ENCODE measurements at regions not wholly inside any gene's neighbourhood (a gene's known extent, or its start where the extent isn't known, plus 50 kb on each side); places are given as distances from the start of the nearest gene placed in this dataset.

DNA sequence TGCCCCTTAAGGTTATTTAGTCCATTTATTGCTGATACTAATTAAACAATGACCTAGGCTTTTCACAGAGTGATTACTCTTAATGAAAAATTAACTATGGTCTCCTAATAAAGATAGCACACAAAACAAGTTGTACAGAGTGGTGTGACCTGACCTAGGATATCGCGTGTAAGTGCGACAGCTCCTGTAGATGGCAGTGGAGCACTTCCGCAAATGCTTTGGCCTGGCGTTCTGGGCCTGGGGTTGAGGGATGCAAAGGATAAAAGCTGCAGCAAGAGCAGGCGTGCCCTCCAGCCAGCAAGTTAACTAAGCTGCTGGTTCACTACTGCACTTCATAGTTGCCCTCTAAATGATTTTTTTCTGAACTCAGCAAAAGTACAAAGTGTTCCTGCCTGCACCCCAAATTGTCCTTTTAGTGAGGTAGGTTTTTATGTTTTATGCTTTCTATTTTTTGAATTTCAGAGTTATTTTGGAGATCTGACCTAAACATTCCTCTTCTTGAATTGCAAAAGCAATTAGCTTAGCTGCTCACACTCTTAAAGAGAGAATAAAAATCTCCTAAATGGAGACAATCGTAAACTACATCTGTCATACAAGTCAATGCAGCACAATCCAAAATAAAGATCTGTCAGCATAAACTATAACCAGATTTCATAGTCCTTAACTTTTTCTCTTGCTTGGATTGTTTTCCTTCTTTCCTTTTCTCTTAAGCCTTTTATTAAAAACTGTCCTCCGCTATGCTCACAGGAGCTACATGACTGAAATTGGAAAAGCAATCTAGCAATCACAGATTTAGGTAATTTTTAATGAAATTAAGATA, 379.6 kb downstream of the LRIG3 start:
- DNase-seq (ENCODE audit: unreplicated experiment) = peak; percentile 78
- intact Hi-C loops (cut with micrococcal nuclease) = loop anchor here (1.0 to 5.0 kb wide), 7 partner anchors 194 to 627 kb away; no protein-coding TSS in a partner anchor
- peak; percentile 91 for TF ChIP-seq CTCF (IDR thresholded peaks at IDR 0.05; ENCODE audit: unreplicated experiment)
- H3K4me1 Mint-ChIP-seq (ENCODE audit: insufficient read depth, unreplicated experiment) = peaks cover 20% of the 10 kb centered on the region
- BruUV-seq (replicated peaks) = no TSS peak
- no peak overlapping the region for H3K27ac Mint-ChIP-seq (ENCODE audit: low read depth, unreplicated experiment)
- H3K36me3 Mint-ChIP-seq (ENCODE audit: insufficient read depth, unreplicated experiment) = no peaks in the 10 kb centered on the region
- H3K4me3 Mint-ChIP-seq (ENCODE audit: unreplicated experiment) = no peak overlapping the region
- no peaks in the 10 kb centered on the region for H3K27me3 Mint-ChIP-seq (ENCODE audit: insufficient read depth, unreplicated experiment)
- POLR2A ChIA-PET = interaction anchor here (0.5 to 2.1 kb wide), 15 partner anchors 8 to 610 kb away, joined by 3 to 12 read pairs (median 3); partner anchors contain the start of gene LRIG3
- H3K9me3 Mint-ChIP-seq (ENCODE audit: unreplicated experiment) = no peaks in the 10 kb centered on the region
- CTCF ChIA-PET = interaction anchor here (0.6 to 4.3 kb wide), 60 partner anchors 9 to 832 kb away, joined by 3 to 73 read pairs (median 4); partner anchors contain the start of gene LRIG3

DNA sequence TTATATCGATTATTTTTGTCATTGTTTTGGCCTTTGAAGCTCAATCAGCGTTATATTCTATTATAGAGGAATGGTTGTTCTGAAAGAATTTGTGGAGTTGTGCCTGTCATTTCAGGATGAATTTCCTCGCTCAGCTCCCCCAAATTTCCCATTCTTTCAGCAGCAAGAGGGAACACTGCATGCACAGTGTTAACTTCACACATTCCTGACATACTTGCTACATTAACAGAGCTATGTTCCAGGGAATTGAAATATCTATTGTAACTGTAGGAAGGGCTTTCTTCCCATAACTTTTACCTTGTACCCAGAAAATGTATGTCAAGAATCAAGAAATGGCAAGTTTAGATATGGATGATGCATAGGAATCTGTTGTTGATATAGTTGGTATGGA, 379.0 kb downstream of the LRIG3 start:
- CTCF ChIA-PET = interaction anchor here (0.7 to 4.3 kb wide), 42 partner anchors 11 to 831 kb away, joined by 3 to 73 read pairs (median 4); partner anchors contain the start of gene LRIG3
- no TSS peak for BruUV-seq (replicated peaks)
- H3K27me3 Mint-ChIP-seq (ENCODE audit: insufficient read depth, unreplicated experiment) = no peaks in the 10 kb centered on the region
- no peak overlapping the region for H3K27ac Mint-ChIP-seq (ENCODE audit: low read depth, unreplicated experiment)
- DNase-seq (ENCODE audit: unreplicated experiment) = no peak
- intact Hi-C loops (cut with micrococcal nuclease) = loop anchor here (2.0 to 5.0 kb wide), 4 partner anchors 194 to 626 kb away; no protein-coding TSS in a partner anchor
- no peak for TF ChIP-seq CTCF (IDR thresholded peaks at IDR 0.05; ENCODE audit: unreplicated experiment)
- H3K4me3 Mint-ChIP-seq (ENCODE audit: unreplicated experiment) = no peak overlapping the region
- no peaks in the 10 kb centered on the region for H3K36me3 Mint-ChIP-seq (ENCODE audit: insufficient read depth, unreplicated experiment)
- POLR2A ChIA-PET = interaction anchor here (0.7 to 2.1 kb wide), 12 partner anchors 8 to 609 kb away, joined by 3 to 12 read pairs (median 3); partner anchors contain the start of gene LRIG3
- H3K4me1 Mint-ChIP-seq (ENCODE audit: insufficient read depth, unreplicated experiment) = peaks cover 20% of the 10 kb centered on the region
- no peaks in the 10 kb centered on the region for H3K9me3 Mint-ChIP-seq (ENCODE audit: unreplicated experiment)

- Mint-ChIP-seq H3K9me3 (ENCODE audit: unreplicated experiment) (no peaks in the 10 kb centered on the region), H3K27me3 (ENCODE audit: insufficient read depth, unreplicated experiment) (no peaks in the 10 kb centered on the region), H3K36me3 (ENCODE audit: insufficient read depth, unreplicated experiment) (no peaks in the 10 kb centered on the region), H3K4me1 (ENCODE audit: insufficient read depth, unreplicated experiment) (peaks cover 12% of the 10 kb centered on the region), H3K27ac (ENCODE audit: low read depth, unreplicated experiment) (no peak overlapping the region), H3K4me3 (ENCODE audit: unreplicated experiment) (no peak overlapping the region)
- POLR2A ChIA-PET = no interaction called here
- TF ChIP-seq CTCF (IDR thresholded peaks at IDR 0.05; ENCODE audit: unreplicated experiment) = no peak
- CTCF ChIA-PET = no interaction called here
- intact Hi-C loops (cut with micrococcal nuclease) = loop anchor here (5.0 kb wide), 2 partner anchors 333 to 623 kb away; no protein-coding TSS in a partner anchor
- no peak for DNase-seq (ENCODE audit: unreplicated experiment)
- no TSS peak for BruUV-seq (replicated peaks)
These were observed 376.0 kb downstream of the LRIG3 start for GRCh38 chr12:58544281-58544680.

- no peaks in the 10 kb centered on the region for H3K9me3 Mint-ChIP-seq (ENCODE audit: unreplicated experiment)
- no TSS peak for BruUV-seq (replicated peaks)
- ChIA-PET CTCF (interaction anchor here (1.2 kb wide), 1 partner anchor 9 kb away, joined by 4 read pairs; no protein-coding TSS in a partner anchor), POLR2A (interaction anchor here (0.6 kb wide), 1 partner anchor 14 kb away, joined by 4 read pairs; no protein-coding TSS in a partner anchor)
- H3K4me3 Mint-ChIP-seq (ENCODE audit: unreplicated experiment) = no peak overlapping the region
- no peaks in the 10 kb centered on the region for H3K36me3 Mint-ChIP-seq (ENCODE audit: insufficient read depth, unreplicated experiment)
- no peak for TF ChIP-seq CTCF (IDR thresholded peaks at IDR 0.05; ENCODE audit: unreplicated experiment)
- intact Hi-C loops (cut with micrococcal nuclease) = no loop called here
- no peak overlapping the region for H3K27ac Mint-ChIP-seq (ENCODE audit: low read depth, unreplicated experiment)
- no peaks in the 10 kb centered on the region for H3K27me3 Mint-ChIP-seq (ENCODE audit: insufficient read depth, unreplicated experiment)
- no peak for DNase-seq (ENCODE audit: unreplicated experiment)
- no peaks in the 10 kb centered on the region for H3K4me1 Mint-ChIP-seq (ENCODE audit: insufficient read depth, unreplicated experiment)
These were observed 373.1 kb downstream of the LRIG3 start for GRCh38 chr12:58547217-58547616.

All from MCF 10A (cell line).